HG03521 (cell line): ENCODE measurements at regions not wholly inside any gene's neighbourhood (a gene's known extent, or its start where the extent isn't known, plus 50 kb on each side); places are given as distances from the start of the nearest gene placed in this dataset.

Experiments used
- ATAC-seq: cut with Tn5 transposase; IDR thresholded peaks from one replicate; pipeline ENCODE4 v1.9.1; 2021; ENCODE audit warnings: mild to moderate bottlenecking, moderate library complexity; ENCODE audit not compliant: unreplicated experiment

DNA sequence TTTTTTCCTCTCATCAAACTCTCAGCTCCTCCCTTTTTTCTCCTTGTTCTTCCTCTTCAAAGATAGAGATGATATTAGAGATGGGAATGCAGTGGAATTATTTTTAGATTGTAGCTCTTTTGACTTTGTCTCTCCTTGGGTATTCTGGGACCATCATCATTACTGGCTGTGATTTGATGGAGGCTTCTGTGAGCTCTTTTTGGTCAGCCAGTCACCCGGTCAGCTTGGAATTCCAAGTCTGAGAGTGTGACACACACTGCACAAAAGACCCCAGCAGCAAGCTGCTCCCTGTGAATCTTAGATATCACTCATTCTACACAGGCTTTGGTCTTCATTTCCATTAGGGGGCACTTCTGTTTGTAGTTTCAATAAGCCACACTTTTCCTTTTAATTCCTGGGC is 51.6 kb upstream of the NEK7 start:
- ATAC-seq: no peak

DNA sequence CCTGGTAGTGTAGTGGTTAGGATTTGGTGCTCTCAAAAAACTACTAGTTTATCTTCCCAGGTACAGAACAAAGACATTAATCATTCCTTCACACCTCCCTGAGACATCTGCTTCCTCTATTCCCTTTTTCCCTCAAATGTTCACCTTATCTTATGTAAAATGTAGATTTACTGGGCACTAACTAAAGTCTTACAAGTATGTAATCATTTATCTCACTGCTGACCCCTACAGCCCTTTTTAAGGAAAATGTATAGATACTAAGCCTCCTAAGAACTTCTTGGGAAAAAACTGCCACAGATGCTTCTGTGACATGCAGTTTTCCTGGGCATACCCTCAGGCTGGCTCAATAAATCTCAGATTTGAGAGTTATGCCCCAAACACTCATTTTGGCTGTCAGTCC is 50.8 kb upstream of the NEK7 start:
- no peak for ATAC-seq
